HUES64 (cell line): ENCODE measurements at regions not wholly inside any gene's neighbourhood (a gene's known extent, or its start where the extent isn't known, plus 50 kb on each side); places are given as distances from the start of the nearest gene placed in this dataset.
"Not testable (repeated sequence)": the region's sequence is repeated elsewhere in the genome, so short reads cannot be mapped to it uniquely, and the experiment has no call there.

Experiments used
- H3K27ac ChIP-seq: 2 replicates; pipeline ENCODE4 v1.7.0; 2013; ENCODE audit warnings: low read depth, low read length, inconsistent platforms
- H3K27me3 ChIP-seq: 2 replicates; pipeline ENCODE4 v1.6.1; 2013; ENCODE audit warnings: mild to moderate bottlenecking, low read length; ENCODE audit not compliant: insufficient read depth
- H3K36me3 ChIP-seq: 2 replicates; pipeline ENCODE4 v1.6.1; 2013; ENCODE audit warnings: mild to moderate bottlenecking, low read length; ENCODE audit not compliant: insufficient read depth
- H3K4me1 ChIP-seq: 2 replicates; pipeline ENCODE4 v1.6.1; 2013; ENCODE audit warnings: mild to moderate bottlenecking, low read length, moderate library complexity; ENCODE audit not compliant: insufficient read depth
- H3K4me3 ChIP-seq: 2 replicates; pipeline ENCODE4 v1.5.1; 2013; ENCODE audit warnings: mild to moderate bottlenecking, low read length, moderate library complexity
- H3K9ac ChIP-seq: 2 replicates; pipeline ENCODE4 v1.6.1; 2013; ENCODE audit warnings: mild to moderate bottlenecking, low read depth, low read length
- H3K9me3 ChIP-seq: 2 replicates; pipeline ENCODE4 v1.6.1; 2013; ENCODE audit warnings: low read depth, low read length; ENCODE audit not compliant: insufficient read depth
- WGBS: fragments of 150-250, 120-280 bp; methylation state at CpG from one replicate; pipeline ENCODE4 v1.1.7; 2013; ENCODE audit warnings: missing lambda C conversion rate; 5-methylcytosine and 5-hydroxymethylcytosine counted together

DNA sequence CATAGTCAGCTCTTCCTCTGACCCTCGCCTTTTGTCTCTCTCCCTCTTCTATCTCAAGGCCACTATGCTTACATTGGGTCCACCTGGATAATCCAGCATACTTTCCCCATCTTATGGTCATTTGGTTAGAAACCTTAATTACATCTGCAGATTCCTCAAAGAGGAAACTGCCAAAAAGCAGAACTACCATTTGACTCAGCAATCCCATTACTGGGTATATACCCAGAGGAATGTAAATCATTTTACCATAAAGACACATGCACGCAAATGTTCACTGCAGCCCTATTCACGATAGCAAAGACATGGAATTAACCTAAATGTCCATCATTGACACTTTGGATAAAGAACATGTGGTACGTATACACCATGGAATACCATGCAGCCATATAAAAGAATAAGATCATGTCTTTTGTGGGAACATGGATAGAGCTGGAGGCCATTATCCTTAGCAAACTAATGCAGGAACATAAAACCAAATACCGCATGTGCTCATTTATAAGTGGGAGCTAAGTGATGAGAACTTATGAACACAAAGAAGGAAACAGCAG lies 114.8 kb upstream of the NPY start:
- no peaks in the 10 kb centered on the region for H3K36me3 ChIP-seq
- no peaks in the 10 kb centered on the region for H3K4me1 ChIP-seq
- H3K9me3 ChIP-seq = peaks cover 19% of the 10 kb centered on the region
- no peak overlapping the region for H3K4me3 ChIP-seq
- no peaks in the 10 kb centered on the region for H3K27me3 ChIP-seq
- H3K9ac ChIP-seq = no peak overlapping the region
- no peak overlapping the region for H3K27ac ChIP-seq
- 89% methylated on average over 5 of the region's 5 CpGs for WGBS

DNA sequence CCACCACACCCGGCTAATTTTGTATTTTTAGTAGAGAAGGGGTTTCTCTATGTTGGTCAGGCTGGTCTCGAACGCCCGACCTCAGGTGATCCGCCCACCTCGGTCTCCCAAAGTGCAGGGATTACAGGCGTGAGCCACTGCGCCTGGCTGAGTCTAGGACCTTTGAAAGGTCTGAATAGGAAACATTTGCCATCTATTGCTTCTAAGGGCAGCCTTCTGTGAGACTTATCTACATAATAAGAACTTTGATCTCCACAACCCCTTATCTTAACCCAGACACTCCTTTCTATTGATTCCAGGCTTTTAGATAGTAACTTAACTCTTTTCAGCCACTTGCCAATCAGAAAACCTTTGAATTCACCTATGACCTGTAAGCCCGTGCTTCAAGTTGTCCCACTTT lies 112.0 kb upstream of the NPY start:
- not testable (repeated sequence) for H3K4me3 ChIP-seq, H3K4me1 ChIP-seq, H3K36me3 ChIP-seq, H3K27me3 ChIP-seq, H3K9me3 ChIP-seq, H3K9ac ChIP-seq, H3K27ac ChIP-seq
- WGBS = 94% methylated on average over 9 of the region's 9 CpGs

DNA sequence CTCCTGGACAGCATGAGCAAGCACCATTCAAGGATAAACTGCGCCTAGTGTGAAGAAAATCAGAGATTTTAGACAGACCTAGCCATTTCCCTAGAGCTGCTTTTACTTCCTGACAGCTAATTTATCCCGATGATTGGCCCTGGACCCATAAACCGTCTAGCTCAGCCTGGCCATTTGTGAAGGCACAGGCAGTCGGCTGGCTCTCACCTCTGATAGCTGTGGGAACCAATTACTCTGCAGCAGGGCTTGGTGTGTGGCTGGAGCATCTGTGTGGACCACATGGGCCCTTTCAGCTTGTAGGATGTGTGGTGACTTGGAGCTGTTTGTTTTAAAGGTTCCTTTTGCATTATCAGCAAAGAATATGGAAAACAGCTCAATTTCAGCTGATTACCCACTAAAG lies 111.1 kb upstream of the NPY start:
- Histone ChIP-seq H3K9me3 (no peaks in the 10 kb centered on the region), H3K36me3 (no peaks in the 10 kb centered on the region), H3K4me3 (no peak overlapping the region), H3K4me1 (peaks cover 3% of the 10 kb centered on the region; the same call in 1 of the 2 replicates), H3K27me3 (no peaks in the 10 kb centered on the region), H3K9ac (no peak overlapping the region), H3K27ac (no peak overlapping the region)
- WGBS = 89% methylated on average over 4 of the region's 4 CpGs

DNA sequence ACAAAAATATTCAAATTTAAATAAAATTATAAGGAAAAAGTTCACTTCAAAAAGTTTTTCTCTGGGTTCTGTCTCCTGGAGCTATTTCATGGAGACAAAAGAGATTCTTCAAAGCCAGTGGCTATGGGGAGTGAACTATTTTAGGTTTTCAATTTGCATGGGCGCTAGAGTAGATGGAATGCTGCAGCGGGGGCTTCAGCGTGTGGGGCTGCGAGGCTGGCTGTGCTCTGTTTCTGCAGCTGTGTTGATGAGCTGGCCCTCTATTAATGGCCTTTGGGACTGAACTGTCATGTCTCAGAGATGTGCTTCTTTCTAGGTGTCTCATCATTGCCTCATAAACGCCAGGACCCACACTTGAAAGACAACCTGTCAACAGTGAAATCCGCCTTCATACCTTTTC lies 108.4 kb upstream of the NPY start:
- no peaks in the 10 kb centered on the region for H3K36me3 ChIP-seq
- no peak overlapping the region for H3K4me3 ChIP-seq
- 80% methylated on average over 6 of the region's 6 CpGs for WGBS
- H3K27ac ChIP-seq = no peak overlapping the region
- H3K9ac ChIP-seq = no peak overlapping the region
- H3K9me3 ChIP-seq = no peaks in the 10 kb centered on the region
- H3K4me1 ChIP-seq = peaks cover 3% of the 10 kb centered on the region; the same call in 1 of the 2 replicates
- H3K27me3 ChIP-seq = no peaks in the 10 kb centered on the region

DNA sequence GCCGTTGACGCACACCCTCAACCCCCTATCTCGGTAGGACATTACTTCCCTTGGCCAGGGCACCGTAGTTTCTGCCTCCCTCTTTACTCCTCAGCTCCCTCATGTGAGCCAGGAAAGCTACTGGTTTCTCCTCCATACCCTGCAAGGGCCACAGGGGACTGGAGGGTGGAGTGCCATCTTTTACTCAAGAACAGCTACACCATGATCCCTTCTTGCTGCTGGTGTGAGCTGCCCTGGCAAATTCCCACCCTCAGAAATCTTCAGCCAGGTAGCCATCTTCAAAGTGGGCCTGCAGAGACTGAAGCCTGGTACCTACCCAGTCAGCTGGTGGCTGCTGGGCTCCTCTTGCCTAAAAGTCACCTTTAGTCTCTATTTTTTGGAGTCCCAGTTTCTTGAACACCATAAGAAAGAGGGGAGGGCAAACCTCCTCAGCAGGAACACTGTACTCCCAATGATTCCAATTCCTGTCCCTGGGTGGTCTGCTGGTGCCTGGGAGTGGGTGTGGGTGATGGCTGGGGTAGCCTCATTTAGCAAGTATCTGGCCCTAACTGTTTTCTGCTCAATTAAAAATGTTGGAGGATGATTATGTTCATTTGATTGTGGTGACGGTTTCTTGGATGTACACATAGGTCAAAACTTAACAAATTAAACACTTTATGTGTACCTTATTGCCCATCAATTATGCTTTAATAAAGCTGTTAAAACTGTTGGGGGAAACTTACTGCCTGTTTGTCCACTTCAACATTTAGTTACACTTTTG lies 105.0 kb upstream of the NPY start:
- WGBS = 97% methylated on average over 4 of the region's 5 CpGs
- H3K27ac ChIP-seq = no peak overlapping the region
- H3K4me3 ChIP-seq = no peak overlapping the region
- H3K9me3 ChIP-seq = no peaks in the 10 kb centered on the region
- peaks cover 3% of the 10 kb centered on the region; the same call in 1 of the 2 replicates for H3K4me1 ChIP-seq
- H3K27me3 ChIP-seq = no peaks in the 10 kb centered on the region
- no peak overlapping the region for H3K9ac ChIP-seq
- no peaks in the 10 kb centered on the region for H3K36me3 ChIP-seq

DNA sequence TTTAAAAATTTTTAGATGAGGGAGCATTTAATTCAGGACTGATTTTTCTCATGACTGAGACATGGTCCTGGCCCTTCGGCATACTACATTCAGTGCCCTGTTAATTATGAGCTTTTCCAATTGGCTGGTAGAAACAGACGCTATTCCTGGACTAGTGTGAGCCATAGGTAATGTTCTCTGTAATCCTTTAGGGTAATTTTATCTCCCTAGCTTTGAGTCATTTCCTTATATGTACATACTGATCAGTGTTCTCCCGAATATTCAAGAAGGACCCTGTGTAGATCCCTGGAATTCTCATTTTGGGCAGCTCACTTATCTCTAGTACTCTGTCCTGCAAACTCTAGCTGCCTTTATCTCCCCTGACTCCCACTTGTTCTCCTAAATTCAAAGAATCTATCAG lies 92.6 kb upstream of the NPY start:
- 92% methylated on average over 3 of the region's 3 CpGs for WGBS

DNA sequence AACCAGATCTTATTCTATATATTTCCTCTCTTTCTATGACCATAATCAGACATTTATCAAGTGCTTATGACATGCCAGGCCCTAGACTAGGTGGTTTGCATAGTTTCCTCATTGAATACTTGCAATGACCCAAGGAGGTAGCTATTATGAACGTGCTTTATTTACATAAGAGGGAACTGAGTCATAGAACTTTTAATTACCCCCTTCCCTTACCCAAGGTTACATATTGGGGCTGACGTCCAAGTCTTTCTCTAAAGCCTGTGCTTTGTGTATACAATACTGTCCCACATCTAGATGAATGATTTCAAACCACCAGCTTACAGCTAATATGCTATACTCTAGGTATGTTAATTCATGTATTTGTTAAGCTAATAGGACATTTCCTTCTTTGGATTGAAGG lies 91.9 kb upstream of the NPY start:
- H3K27me3 ChIP-seq = no peaks in the 10 kb centered on the region
- no peaks in the 10 kb centered on the region for H3K36me3 ChIP-seq
- no peak overlapping the region for H3K9ac ChIP-seq
- peaks cover 5% of the 10 kb centered on the region; the same call in 1 of the 2 replicates for H3K4me1 ChIP-seq
- no peak overlapping the region for H3K4me3 ChIP-seq
- no peak overlapping the region for H3K27ac ChIP-seq
- H3K9me3 ChIP-seq = no peaks in the 10 kb centered on the region
- 63% methylated on average over 2 of the region's 2 CpGs for WGBS

More for the DNA sequence above, 92.6 kb upstream of the NPY start:
- H3K4me1 ChIP-seq = peaks cover 5% of the 10 kb centered on the region; the same call in 1 of the 2 replicates
- H3K27me3 ChIP-seq = no peaks in the 10 kb centered on the region
- no peak overlapping the region for H3K4me3 ChIP-seq
- no peaks in the 10 kb centered on the region for H3K36me3 ChIP-seq
- H3K9me3 ChIP-seq = no peaks in the 10 kb centered on the region
- no peak overlapping the region for H3K27ac ChIP-seq
- H3K9ac ChIP-seq = no peak overlapping the region

DNA sequence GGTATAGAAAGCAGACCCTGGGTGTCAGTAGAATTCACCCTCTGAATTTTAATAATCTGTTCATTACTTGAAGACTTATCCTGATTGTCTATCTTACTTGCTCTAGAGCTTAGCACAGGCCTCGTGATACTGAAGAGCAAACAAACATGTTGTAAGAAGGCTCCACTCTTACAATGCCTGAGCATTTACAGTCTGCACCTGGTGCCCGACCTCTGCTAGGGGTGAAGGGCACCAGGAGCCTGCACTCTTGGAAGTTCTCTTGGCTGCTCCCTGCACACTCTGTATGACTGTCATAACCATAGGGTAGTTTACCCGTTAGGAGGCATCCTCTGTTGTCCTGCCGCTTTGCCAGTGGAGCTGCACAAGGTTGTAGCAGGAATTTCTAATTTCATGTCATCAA lies 91.3 kb upstream of the NPY start:
- H3K9ac ChIP-seq = no peak overlapping the region
- 94% methylated on average over 4 of the region's 4 CpGs for WGBS
- no peaks in the 10 kb centered on the region for H3K36me3 ChIP-seq
- peaks cover 5% of the 10 kb centered on the region; the same call in 1 of the 2 replicates for H3K4me1 ChIP-seq
- no peak overlapping the region for H3K4me3 ChIP-seq
- H3K27me3 ChIP-seq = no peaks in the 10 kb centered on the region
- no peak overlapping the region for H3K27ac ChIP-seq
- H3K9me3 ChIP-seq = no peaks in the 10 kb centered on the region

DNA sequence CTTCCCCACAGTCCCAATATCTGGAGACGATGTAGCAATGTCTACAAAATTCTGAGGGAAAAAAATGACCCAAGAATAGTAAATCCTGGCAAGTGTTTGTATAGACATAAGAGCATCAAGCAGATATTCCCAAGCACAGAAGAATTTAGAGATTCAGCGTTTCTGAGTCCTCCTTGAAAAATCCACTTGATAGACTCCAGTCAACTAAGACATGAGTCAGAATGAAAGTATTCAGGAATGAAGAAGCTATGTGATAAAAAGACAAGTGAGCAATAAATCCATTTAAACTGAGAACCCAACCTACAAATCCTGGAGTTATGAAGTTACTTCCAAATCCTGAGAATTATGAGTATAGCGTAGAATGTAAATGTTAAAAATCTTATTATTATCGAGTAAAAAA lies 86.1 kb upstream of the NPY start:
- no peaks in the 10 kb centered on the region for H3K36me3 ChIP-seq
- H3K9me3 ChIP-seq = no peaks in the 10 kb centered on the region
- no peak overlapping the region for H3K27ac ChIP-seq
- H3K4me3 ChIP-seq = no peak overlapping the region
- no peaks in the 10 kb centered on the region for H3K4me1 ChIP-seq
- no peak overlapping the region for H3K9ac ChIP-seq
- WGBS = 93% methylated on average over 2 of the region's 4 CpGs
- no peaks in the 10 kb centered on the region for H3K27me3 ChIP-seq

DNA sequence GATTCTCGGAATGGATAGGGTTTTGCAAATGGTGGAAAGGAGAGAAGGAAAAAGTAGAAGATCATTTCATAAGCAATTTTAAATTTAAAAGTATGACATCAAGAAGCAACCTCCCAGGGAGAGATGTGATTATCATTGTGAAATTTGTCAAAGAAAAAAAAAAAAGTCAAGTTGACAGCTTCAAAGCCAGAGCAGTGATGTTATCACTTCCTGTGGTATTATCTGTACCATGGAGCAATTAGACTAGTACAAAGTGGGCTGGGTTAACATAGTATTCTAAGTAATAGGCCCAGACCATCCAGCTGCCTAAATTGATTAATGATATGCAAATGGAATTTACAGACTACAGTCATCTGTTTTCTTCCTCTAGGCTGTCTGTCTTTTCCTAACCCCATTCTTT lies 84.0 kb upstream of the NPY start:
- Histone ChIP-seq H3K36me3 (no peaks in the 10 kb centered on the region), H3K27ac (no peak overlapping the region), H3K9ac (no peak overlapping the region), H3K27me3 (no peaks in the 10 kb centered on the region), H3K4me1 (no peaks in the 10 kb centered on the region), H3K4me3 (no peak overlapping the region), H3K9me3 (no peaks in the 10 kb centered on the region)
- 100% methylated on average over 1 of the region's 1 CpG for WGBS

DNA sequence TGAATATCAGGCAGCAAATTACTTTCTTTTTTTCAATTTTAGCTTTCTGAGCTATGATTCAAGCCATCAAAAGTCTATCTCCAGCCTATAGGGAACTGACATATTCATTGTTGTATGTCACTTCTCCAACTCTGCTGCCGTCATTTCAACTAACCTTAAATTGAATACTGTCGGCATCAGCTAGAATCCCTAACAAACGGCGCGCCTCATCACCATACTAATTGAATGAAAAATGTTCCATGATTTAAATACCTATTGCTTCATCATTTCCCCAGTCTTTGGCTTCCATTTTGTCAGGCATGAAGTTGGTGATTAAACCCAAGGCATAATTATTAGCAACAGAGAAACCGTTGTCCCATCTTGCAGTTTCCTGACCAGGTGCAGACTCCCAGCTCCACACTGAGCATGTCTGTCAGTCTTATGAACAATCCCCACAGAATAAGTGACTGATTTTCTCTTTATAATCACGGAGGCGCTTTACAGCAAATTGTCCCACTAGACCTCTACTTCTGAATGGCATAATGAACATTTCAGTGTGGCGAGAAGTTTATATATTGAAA lies 83.5 kb upstream of the NPY start:
- no peak overlapping the region for H3K9ac ChIP-seq
- no peaks in the 10 kb centered on the region for H3K9me3 ChIP-seq
- no peaks in the 10 kb centered on the region for H3K36me3 ChIP-seq
- H3K27ac ChIP-seq = no peak overlapping the region
- H3K27me3 ChIP-seq = no peaks in the 10 kb centered on the region
- no peaks in the 10 kb centered on the region for H3K4me1 ChIP-seq
- no peak overlapping the region for H3K4me3 ChIP-seq
- 96% methylated on average over 9 of the region's 9 CpGs for WGBS
